NCI-H2029 (cell line): ENCODE measurements at regions not wholly inside any gene's neighbourhood (a gene's known extent, or its start where the extent isn't known, plus 50 kb on each side); places are given as distances from the start of the nearest gene placed in this dataset.

Experiments used
- DNase-seq: peaks from one replicate; lab custom pipeline; 2025; lab: John Stamatoyannopoulos, UW

GRCh38 chr7:48703466-48703865, 220.9 kb upstream of the CDC14C start:
- no peak for DNase-seq

- DNase-seq = no peak
Measured at GRCh38 chr7:48708122-48708521, 216.2 kb upstream of the CDC14C start.

GRCh38 chr7:48708635-48709034, 215.7 kb upstream of the CDC14C start:
- DNase-seq = no peak

GRCh38 chr7:48710995-48711394, 213.4 kb upstream of the CDC14C start:
- DNase-seq = no peak

GRCh38 chr7:48718731-48719378, 205.5 kb upstream of the CDC14C start:
- peak; percentile 62 for DNase-seq

GRCh38 chr7:48728799-48729198, 195.5 kb upstream of the CDC14C start:
- DNase-seq = no peak

GRCh38 chr7:48734695-48735406, 189.5 kb upstream of the CDC14C start:
- DNase-seq = no peak

GRCh38 chr7:48741545-48741944, 182.8 kb upstream of the CDC14C start:
- no peak for DNase-seq

- DNase-seq = no peak
Measured at GRCh38 chr7:48742079-48742798, 182.1 kb upstream of the CDC14C start.

- no peak for DNase-seq
Measured at GRCh38 chr7:48748081-48748833, 176.1 kb upstream of the CDC14C start.

- no peak for DNase-seq
Measured at GRCh38 chr7:48755061-48755555, 169.2 kb upstream of the CDC14C start.

- no peak for DNase-seq
Measured at GRCh38 chr7:48759431-48760080, 164.8 kb upstream of the CDC14C start.

GRCh38 chr7:48760528-48761265, 163.7 kb upstream of the CDC14C start:
- no peak for DNase-seq

- DNase-seq = no peak
Measured at GRCh38 chr7:48780862-48781261, 143.5 kb upstream of the CDC14C start.

GRCh38 chr7:48781752-48782151, 142.6 kb upstream of the CDC14C start:
- DNase-seq = peak; percentile 42

- peak; percentile 88 for DNase-seq
Measured at GRCh38 chr7:48782511-48782910, 141.8 kb upstream of the CDC14C start.

GRCh38 chr7:48786951-48787350, 137.4 kb upstream of the CDC14C start:
- peak; percentile 95 for DNase-seq

- DNase-seq = no peak
Measured at GRCh38 chr7:48803250-48803649, 121.1 kb upstream of the CDC14C start.

- no peak for DNase-seq
Measured at GRCh38 chr7:48806731-48807130, 117.6 kb upstream of the CDC14C start.

- DNase-seq = no peak
Measured at GRCh38 chr7:48811071-48811470, 113.3 kb upstream of the CDC14C start.

- DNase-seq = no peak
Measured at GRCh38 chr7:48813472-48813871, 110.9 kb upstream of the CDC14C start.
